ENCODE measurements at regions not wholly inside any gene's neighbourhood (a gene's known extent, or its start where the extent isn't known, plus 50 kb on each side); places are given as distances from the start of the nearest gene placed in this dataset.
"Not testable (repeated sequence)": the region's sequence is repeated elsewhere in the genome, so short reads cannot be mapped to it uniquely, and the experiment has no call there.

- H3K4me1 Mint-ChIP-seq; H3K4me3 Mint-ChIP-seq; intact Hi-C loops (cut with DNase I, micrococcal nuclease); H3K9me3 Mint-ChIP-seq (ENCODE audit: low read depth); ATAC-seq; POLR2A ChIA-PET; H3K27ac Mint-ChIP-seq; H3K27me3 Mint-ChIP-seq; H3K36me3 Mint-ChIP-seq (ENCODE audit: low read depth); DNase-seq: not testable (repeated sequence)
- CTCF ChIA-PET, result interaction anchor here (0.7 kb wide), 1 partner anchor 10 kb away, joined by 3 read pairs; no protein-coding TSS in a partner anchor
These were observed 51.2 kb upstream of the MB21D2 start for GRCh38 chr3:192968901-192969300.

DNA sequence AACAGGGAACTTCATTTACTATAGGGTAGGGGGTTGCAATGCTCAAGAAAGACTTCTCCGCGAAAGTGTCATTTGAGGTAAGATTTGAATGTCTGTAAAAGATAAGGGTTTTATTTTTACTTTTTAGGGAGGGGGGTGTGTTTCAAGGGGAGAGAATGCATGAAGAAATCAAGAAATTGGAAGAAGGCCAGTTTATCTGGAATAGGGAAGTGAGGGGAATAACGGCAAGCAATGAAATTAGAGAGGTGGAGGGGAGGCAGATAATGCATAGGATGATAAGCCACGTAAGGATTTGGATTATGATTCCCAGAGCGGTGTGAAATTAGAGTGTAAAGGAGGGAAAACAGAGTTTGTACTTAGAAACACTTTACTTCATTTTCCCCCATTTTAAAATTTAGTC lies 63.0 kb upstream of the MB21D2 start:
- peaks cover 3% of the 10 kb centered on the region for H3K27me3 Mint-ChIP-seq
- ChIA-PET POLR2A (interaction anchor here (0.6 kb wide), 1 partner anchor 14 kb away, joined by 3 read pairs; no protein-coding TSS in a partner anchor), CTCF (no interaction called here)
- no peaks in the 10 kb centered on the region for H3K36me3 Mint-ChIP-seq (ENCODE audit: low read depth)
- H3K27ac Mint-ChIP-seq, result no peak overlapping the region
- no peak for DNase-seq
- ATAC-seq, result no peak
- H3K4me3 Mint-ChIP-seq, result no peak overlapping the region
- H3K4me1 Mint-ChIP-seq, result no peaks in the 10 kb centered on the region
- peaks cover 5% of the 10 kb centered on the region for H3K9me3 Mint-ChIP-seq (ENCODE audit: low read depth)
- intact Hi-C loops (cut with DNase I, micrococcal nuclease), result no loop called here

- no peak overlapping the region for H3K4me3 Mint-ChIP-seq
- DNase-seq, result no peak
- CTCF ChIA-PET, result no interaction called here
- no peak overlapping the region for H3K27ac Mint-ChIP-seq
- no peaks in the 10 kb centered on the region for H3K9me3 Mint-ChIP-seq (ENCODE audit: low read depth)
- POLR2A ChIA-PET, result no interaction called here
- H3K27me3 Mint-ChIP-seq, result peaks cover 2% of the 10 kb centered on the region
- H3K4me1 Mint-ChIP-seq, result no peaks in the 10 kb centered on the region
- H3K36me3 Mint-ChIP-seq (ENCODE audit: low read depth), result no peaks in the 10 kb centered on the region
- intact Hi-C loops (cut with DNase I, micrococcal nuclease), result no loop called here
- ATAC-seq, result no peak
These were observed 68.7 kb upstream of the MB21D2 start for GRCh38 chr3:192986379-192986778.

DNA sequence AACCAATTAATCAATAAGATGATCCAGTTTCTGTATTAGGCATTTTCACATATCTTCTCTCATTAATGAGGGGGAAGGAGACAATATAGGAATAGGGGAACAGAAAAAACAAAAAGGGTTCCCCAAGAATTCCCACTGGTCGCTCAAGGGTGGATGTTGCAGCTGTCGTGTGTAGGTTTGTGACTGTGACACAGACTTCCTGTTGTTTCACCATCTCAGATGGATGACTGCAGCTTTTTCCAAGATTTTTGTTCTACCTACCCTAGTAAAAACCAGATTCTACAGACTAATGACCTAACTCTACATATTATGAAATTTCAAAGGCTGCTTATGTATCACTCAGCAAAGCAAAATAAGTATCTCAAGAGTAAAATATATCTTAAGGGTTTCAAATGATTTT lies 73.7 kb upstream of the MB21D2 start:
- POLR2A ChIA-PET, result no interaction called here
- H3K27ac Mint-ChIP-seq, result no peak overlapping the region

DNA sequence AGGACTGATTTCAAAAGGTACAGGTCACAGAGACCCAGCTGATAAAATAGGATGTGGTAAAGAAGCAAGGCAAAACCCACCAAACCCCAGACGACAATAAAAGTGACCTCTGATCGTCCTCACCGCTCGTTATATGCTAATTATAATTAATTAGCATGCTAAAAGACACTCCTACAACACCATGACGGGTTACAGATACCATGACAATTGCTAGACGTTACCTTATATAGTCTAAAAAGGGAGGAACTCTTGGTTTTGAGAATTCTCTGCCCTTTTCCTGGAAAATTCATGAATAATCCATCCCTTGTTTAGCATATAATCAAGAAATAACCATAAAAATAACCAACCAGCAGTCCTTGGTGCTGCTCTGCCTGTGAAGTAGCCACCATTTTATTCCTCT lies 74.7 kb upstream of the MB21D2 start:
- Mint-ChIP-seq H3K4me1 (peaks cover 2% of the 10 kb centered on the region), H3K9me3 (ENCODE audit: low read depth) (no peaks in the 10 kb centered on the region), H3K4me3 (no peak overlapping the region), H3K27ac (no peak overlapping the region), H3K27me3 (peaks cover 8% of the 10 kb centered on the region), H3K36me3 (ENCODE audit: low read depth) (no peaks in the 10 kb centered on the region)
- POLR2A ChIA-PET, result no interaction called here
- no peak for DNase-seq
- intact Hi-C loops (cut with DNase I, micrococcal nuclease), result no loop called here
- CTCF ChIA-PET, result interaction anchor here (0.6 kb wide), 1 partner anchor 175 kb away, joined by 5 read pairs; no protein-coding TSS in a partner anchor
- ATAC-seq, result no peak

More for the DNA sequence above, 73.7 kb upstream of the MB21D2 start:
- Mint-ChIP-seq H3K4me1 (peaks cover 2% of the 10 kb centered on the region), H3K4me3 (no peak overlapping the region), H3K27me3 (peaks cover 4% of the 10 kb centered on the region), H3K9me3 (ENCODE audit: low read depth) (no peaks in the 10 kb centered on the region), H3K36me3 (ENCODE audit: low read depth) (no peaks in the 10 kb centered on the region)
- ATAC-seq, result no peak
- no peak for DNase-seq
- intact Hi-C loops (cut with DNase I, micrococcal nuclease), result no loop called here
- CTCF ChIA-PET, result no interaction called here

- Mint-ChIP-seq H3K27me3 (peaks cover 9% of the 10 kb centered on the region), H3K27ac (no peak overlapping the region), H3K4me1 (peaks cover 2% of the 10 kb centered on the region), H3K36me3 (ENCODE audit: low read depth) (no peaks in the 10 kb centered on the region), H3K9me3 (ENCODE audit: low read depth) (no peaks in the 10 kb centered on the region), H3K4me3 (no peak overlapping the region)
- intact Hi-C loops (cut with DNase I, micrococcal nuclease), result no loop called here
- no peak for DNase-seq
- POLR2A ChIA-PET, result no interaction called here
- no peak for ATAC-seq
- CTCF ChIA-PET, result no interaction called here
These were observed 75.8 kb upstream of the MB21D2 start for GRCh38 chr3:192993411-192993810.

GRCh38 chr3:193001113-193001512 lies 83.5 kb upstream of the MB21D2 start:
- POLR2A ChIA-PET; ATAC-seq; DNase-seq; intact Hi-C loops (cut with DNase I, micrococcal nuclease); H3K4me1 Mint-ChIP-seq; H3K36me3 Mint-ChIP-seq (ENCODE audit: low read depth); H3K27ac Mint-ChIP-seq; H3K4me3 Mint-ChIP-seq; H3K9me3 Mint-ChIP-seq (ENCODE audit: low read depth); CTCF ChIA-PET: not testable (repeated sequence)
- H3K27me3 Mint-ChIP-seq, result peaks cover 11% of the 10 kb centered on the region

DNA sequence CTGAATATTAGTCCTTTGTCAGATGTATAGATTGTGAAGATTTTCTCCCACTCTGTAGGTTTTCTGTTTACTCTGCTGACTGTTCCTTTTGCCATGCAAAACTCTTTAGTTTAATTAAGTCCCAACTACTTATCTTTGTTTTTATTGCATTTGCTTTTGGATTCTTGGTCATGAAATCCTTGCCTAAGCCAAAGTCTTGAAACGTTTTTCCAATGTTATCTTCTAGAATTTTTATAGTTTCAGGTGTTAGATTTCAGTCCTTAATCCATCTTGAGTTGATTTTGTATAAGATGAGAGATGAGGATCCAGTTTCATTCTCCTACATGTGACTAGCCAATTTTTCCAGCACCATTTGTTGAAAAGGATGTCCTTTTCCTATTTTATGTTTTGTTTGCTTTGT lies 86.0 kb upstream of the MB21D2 start:
- not testable (repeated sequence) for ATAC-seq; H3K9me3 Mint-ChIP-seq (ENCODE audit: low read depth)

DNA sequence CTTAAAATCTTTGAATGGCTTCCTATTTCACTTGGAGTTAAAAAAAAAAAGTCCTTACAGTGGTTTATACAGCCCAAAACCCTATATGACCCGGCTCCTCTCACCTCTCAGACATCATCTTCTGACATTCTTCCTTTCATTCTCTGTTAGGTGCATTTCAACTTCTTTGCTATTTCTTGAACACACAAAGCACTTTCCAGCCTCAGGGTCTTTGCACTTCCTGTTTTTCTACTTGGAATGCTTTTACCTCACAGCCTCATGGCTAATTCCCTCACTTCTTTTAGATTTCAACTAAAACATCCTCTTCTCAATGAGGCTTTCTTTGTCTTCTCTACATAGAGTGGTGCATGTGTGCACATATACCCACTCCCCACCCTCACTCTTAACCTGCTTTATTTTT lies 91.0 kb upstream of the MB21D2 start:
- POLR2A ChIA-PET, result no interaction called here
- ATAC-seq (no peak), DNase-seq (no peak)
- no peaks in the 10 kb centered on the region for H3K4me1 Mint-ChIP-seq
- H3K27me3 Mint-ChIP-seq, result peaks cover 3% of the 10 kb centered on the region
- peaks cover 7% of the 10 kb centered on the region for H3K9me3 Mint-ChIP-seq (ENCODE audit: low read depth)
- H3K36me3 Mint-ChIP-seq (ENCODE audit: low read depth), result no peaks in the 10 kb centered on the region
- no peak overlapping the region for H3K4me3 Mint-ChIP-seq
- intact Hi-C loops (cut with DNase I, micrococcal nuclease), result no loop called here
- no peak overlapping the region for H3K27ac Mint-ChIP-seq
- CTCF ChIA-PET, result no interaction called here

More for the DNA sequence above, 86.0 kb upstream of the MB21D2 start:
- intact Hi-C loops (cut with DNase I, micrococcal nuclease); H3K27ac Mint-ChIP-seq; H3K36me3 Mint-ChIP-seq (ENCODE audit: low read depth); DNase-seq; H3K4me1 Mint-ChIP-seq; H3K27me3 Mint-ChIP-seq; H3K4me3 Mint-ChIP-seq; POLR2A ChIA-PET: not testable (repeated sequence)
- CTCF ChIA-PET, result interaction anchor here (0.6 kb wide), 1 partner anchor 17 kb away, joined by 3 read pairs; no protein-coding TSS in a partner anchor

DNA sequence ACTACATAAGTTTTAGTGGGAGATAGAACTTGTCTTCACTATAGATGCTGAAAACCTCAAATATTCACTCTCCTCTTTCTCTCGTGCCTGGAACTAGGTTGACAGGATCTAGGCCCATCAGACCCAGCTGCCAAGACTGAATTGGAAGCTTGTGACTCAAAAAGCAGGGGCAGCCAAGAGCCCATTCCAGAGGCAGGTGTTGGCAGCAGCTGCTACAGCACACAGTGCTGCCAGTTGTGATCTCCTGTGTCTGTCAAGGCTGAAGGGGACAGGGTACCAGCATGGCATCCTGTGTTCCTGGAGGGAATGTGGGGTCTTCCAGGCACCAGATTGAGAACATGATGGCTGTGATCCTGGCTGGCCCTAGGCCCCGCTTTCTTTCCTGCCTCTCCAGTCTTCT lies 92.5 kb upstream of the MB21D2 start:
- DNase-seq (no peak), ATAC-seq (no peak)
- Mint-ChIP-seq H3K27me3 (peaks cover 3% of the 10 kb centered on the region), H3K36me3 (ENCODE audit: low read depth) (no peaks in the 10 kb centered on the region), H3K9me3 (ENCODE audit: low read depth) (peaks cover 7% of the 10 kb centered on the region), H3K4me1 (no peaks in the 10 kb centered on the region), H3K4me3 (no peak overlapping the region), H3K27ac (no peak overlapping the region)
- CTCF ChIA-PET, result no interaction called here
- intact Hi-C loops (cut with DNase I, micrococcal nuclease), result no loop called here
- POLR2A ChIA-PET, result no interaction called here

- H3K36me3 Mint-ChIP-seq (ENCODE audit: low read depth), result no peaks in the 10 kb centered on the region
- no peak overlapping the region for H3K27ac Mint-ChIP-seq
- ATAC-seq (no peak), DNase-seq (no peak)
- ChIA-PET CTCF (interaction anchor here (0.6 to 0.7 kb wide), 2 partner anchors 31 to 440 kb away, joined by 3 to 4 read pairs; no protein-coding TSS in a partner anchor), POLR2A (no interaction called here)
- peaks cover 7% of the 10 kb centered on the region for H3K9me3 Mint-ChIP-seq (ENCODE audit: low read depth)
- peaks cover 5% of the 10 kb centered on the region for H3K27me3 Mint-ChIP-seq
- intact Hi-C loops (cut with DNase I, micrococcal nuclease), result no loop called here
- H3K4me1 Mint-ChIP-seq, result no peaks in the 10 kb centered on the region
- no peak overlapping the region for H3K4me3 Mint-ChIP-seq
These were observed 94.3 kb upstream of the MB21D2 start for GRCh38 chr3:193011958-193012357.

DNA sequence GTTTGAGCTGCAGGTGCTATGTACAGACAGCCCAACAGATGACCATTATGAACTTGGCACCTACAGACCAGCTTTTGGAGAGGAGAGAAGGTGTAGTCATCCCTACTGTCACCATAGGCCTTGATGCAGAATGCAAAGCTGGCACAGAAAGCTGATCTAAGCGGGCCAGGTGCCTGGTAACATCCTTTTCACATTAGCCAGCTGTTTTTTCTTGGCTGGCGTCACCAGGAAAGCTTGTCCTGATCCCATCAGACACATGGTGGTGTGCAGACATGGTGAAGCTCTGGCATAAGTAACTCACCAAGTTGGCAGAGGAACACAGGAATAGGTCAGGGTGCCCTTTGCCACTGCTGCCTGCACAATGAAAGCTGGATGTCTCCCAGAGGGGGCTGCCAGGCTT lies 97.2 kb upstream of the MB21D2 start:
- DNase-seq (no peak), ATAC-seq (no peak)
- H3K27ac Mint-ChIP-seq, result no peak overlapping the region
- H3K27me3 Mint-ChIP-seq, result peaks cover 7% of the 10 kb centered on the region
- intact Hi-C loops (cut with DNase I, micrococcal nuclease), result no loop called here
- H3K9me3 Mint-ChIP-seq (ENCODE audit: low read depth), result peaks cover 7% of the 10 kb centered on the region
- POLR2A ChIA-PET, result no interaction called here
- CTCF ChIA-PET, result interaction anchor here (0.9 to 1.4 kb wide), 2 partner anchors 10 to 202 kb away, joined by 3 to 5 read pairs; no protein-coding TSS in a partner anchor
- no peak overlapping the region for H3K4me3 Mint-ChIP-seq
- no peaks in the 10 kb centered on the region for H3K36me3 Mint-ChIP-seq (ENCODE audit: low read depth)
- H3K4me1 Mint-ChIP-seq, result no peaks in the 10 kb centered on the region

DNA sequence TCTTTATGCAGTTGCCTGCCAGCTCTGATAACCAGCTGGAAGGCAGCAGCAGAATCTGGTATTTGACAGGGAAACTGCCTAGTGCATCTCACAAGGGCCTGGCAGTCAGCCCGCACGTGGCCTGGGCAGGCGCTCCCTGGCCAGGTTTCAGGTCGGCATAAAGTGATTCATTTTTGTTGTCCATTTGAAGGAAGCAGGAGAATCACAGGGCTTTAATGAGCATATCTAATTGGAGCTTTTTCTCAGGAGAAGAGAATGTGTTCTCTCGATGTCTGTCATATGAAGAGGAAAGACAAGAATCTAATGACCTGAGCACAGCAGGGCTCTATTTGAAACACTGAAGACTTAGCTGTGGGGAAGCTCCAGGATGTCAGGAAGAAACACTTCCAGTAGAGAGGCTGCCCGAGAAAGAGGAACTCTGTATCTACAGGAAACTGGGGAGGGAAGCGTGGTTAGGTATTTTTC lies 98.8 kb upstream of the MB21D2 start:
- H3K4me3 Mint-ChIP-seq, result no peak overlapping the region
- H3K36me3 Mint-ChIP-seq (ENCODE audit: low read depth), result no peaks in the 10 kb centered on the region
- POLR2A ChIA-PET, result no interaction called here
- peaks cover 7% of the 10 kb centered on the region for H3K9me3 Mint-ChIP-seq (ENCODE audit: low read depth)
- H3K4me1 Mint-ChIP-seq, result no peaks in the 10 kb centered on the region
- ATAC-seq (no peak), DNase-seq (no peak)
- intact Hi-C loops (cut with DNase I, micrococcal nuclease), result no loop called here
- no peak overlapping the region for H3K27ac Mint-ChIP-seq
- CTCF ChIA-PET, result interaction anchor here (0.6 to 0.9 kb wide), 2 partner anchors 25 to 1821 kb away, joined by 3 read pairs; no protein-coding TSS in a partner anchor
- H3K27me3 Mint-ChIP-seq, result peaks cover 7% of the 10 kb centered on the region

All from activated CD4-positive, alpha-beta T cell treated with anti-CD3 and anti-CD28 coated beads for 36 hours (primary cell).